Thyroid gland (tissue), 4 donors: ENCODE measurements at regions not wholly inside any gene's neighbourhood (a gene's known extent, or its start where the extent isn't known, plus 50 kb on each side); places are given as distances from the start of the nearest gene placed in this dataset.

Experiments
- DNase-seq, 2 donors: peaks; one replicate each; pipeline ENCODE4 v3.0.0-alpha.2; 2019
- H3K27ac ChIP-seq, 3 donors: fragments of 200-600 bp; sonication (generic); 1 replicate in 2 of 3; 2 replicates in 1 of 3; pipeline ENCODE4 v1.5.1; 2016 to 2019; ENCODE audit warnings: mild to moderate bottlenecking in 1 of 3, moderate library complexity in 1 of 3
- H3K27me3 ChIP-seq: fragments of 200-600 bp; sonication (generic); one replicate; pipeline ENCODE4 v1.5.1; 2019
- H3K36me3 ChIP-seq, 2 donors: fragments of 200-600 bp; sonication (generic); one replicate each; pipeline ENCODE4 v1.5.1; 2016 to 2019
- H3K4me1 ChIP-seq, 2 donors: fragments of 200-600 bp; sonication (generic); one replicate each; pipeline ENCODE4 v1.5.1; 2017 to 2019
- H3K4me3 ChIP-seq, 3 donors: fragments of 200-600 bp; sonication (generic); replicated peaks in 1 of 3; 1 replicate in 2 of 3; 2 replicates in 1 of 3; pipeline ENCODE4 v1.5.1; 2016; ENCODE audit warnings: mild to moderate bottlenecking in 1 of 3
- H3K9me3 ChIP-seq: fragments of 200-600 bp; sonication (generic); one replicate; pipeline ENCODE4 v1.5.1; 2017
- POLR2A ChIP-seq, 2 donors: fragments of 450-650 bp; IDR thresholded peaks; one replicate each; pipeline ENCODE4 v1.6.1; 2017; ENCODE audit warnings: antibody characterized with exemption in 2 of 2, mild to moderate bottlenecking in 2 of 2, moderate library complexity in 1 of 2
- WGBS, 2 donors: methylation state at CpG; one replicate each; pipeline ENCODE4 v1.1.5; 2017; 5-methylcytosine and 5-hydroxymethylcytosine counted together
- intact Hi-C: fragments of 100-400 bp; cut with DNase I; formaldehyde crosslinking; loops from one replicate; pipeline ENCODE4 v1.15.1; 2023
- TF ChIP-seq, protein P1 (sequence below), 6 experiments: fragments of 200-600 bp in 3 of 6; fragments of 450-650 bp in 3 of 6; sonication (generic) in 3 of 6; IDR thresholded peaks; one replicate each; pipeline ENCODE4 v1.5.1; 2016 to 2019; ENCODE audit warnings: antibody characterized with exemption in 6 of 6, mild to moderate bottlenecking in 2 of 6, inconsistent platforms in 1 of 6, moderate library complexity in 1 of 6

DNA sequence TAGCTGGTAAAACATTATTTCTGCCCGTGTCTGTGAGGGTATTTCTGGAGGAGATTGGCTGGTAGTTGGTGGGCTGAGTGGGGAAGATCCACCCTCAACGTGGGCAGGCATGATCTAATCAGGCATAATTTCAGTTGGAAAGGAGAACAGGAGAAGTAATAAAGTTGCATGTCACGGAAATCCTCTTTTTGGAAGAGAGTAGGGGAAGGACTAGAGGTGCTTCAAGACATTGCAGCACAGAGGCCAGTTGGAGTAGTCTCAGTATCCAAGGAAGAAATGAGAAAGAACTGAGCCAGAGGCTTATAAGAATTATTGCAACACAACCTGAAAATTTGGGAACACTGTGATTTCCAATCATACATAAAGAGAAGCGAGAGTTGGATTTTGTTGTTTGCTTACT lies 1155.1 kb downstream of the FAM181B start:
- TF ChIP-seq, protein P1, sequence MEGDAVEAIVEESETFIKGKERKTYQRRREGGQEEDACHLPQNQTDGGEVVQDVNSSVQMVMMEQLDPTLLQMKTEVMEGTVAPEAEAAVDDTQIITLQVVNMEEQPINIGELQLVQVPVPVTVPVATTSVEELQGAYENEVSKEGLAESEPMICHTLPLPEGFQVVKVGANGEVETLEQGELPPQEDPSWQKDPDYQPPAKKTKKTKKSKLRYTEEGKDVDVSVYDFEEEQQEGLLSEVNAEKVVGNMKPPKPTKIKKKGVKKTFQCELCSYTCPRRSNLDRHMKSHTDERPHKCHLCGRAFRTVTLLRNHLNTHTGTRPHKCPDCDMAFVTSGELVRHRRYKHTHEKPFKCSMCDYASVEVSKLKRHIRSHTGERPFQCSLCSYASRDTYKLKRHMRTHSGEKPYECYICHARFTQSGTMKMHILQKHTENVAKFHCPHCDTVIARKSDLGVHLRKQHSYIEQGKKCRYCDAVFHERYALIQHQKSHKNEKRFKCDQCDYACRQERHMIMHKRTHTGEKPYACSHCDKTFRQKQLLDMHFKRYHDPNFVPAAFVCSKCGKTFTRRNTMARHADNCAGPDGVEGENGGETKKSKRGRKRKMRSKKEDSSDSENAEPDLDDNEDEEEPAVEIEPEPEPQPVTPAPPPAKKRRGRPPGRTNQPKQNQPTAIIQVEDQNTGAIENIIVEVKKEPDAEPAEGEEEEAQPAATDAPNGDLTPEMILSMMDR (IDR thresholded peaks at IDR 0.05), result no peak
- TF ChIP-seq POLR2A (IDR thresholded peaks at IDR 0.05), result no peak
- Histone ChIP-seq H3K4me3 (no peak overlapping the region), H3K27ac (no peak overlapping the region), H3K36me3 (no peaks in the 10 kb centered on the region), H3K9me3 (no peaks in the 10 kb centered on the region), H3K4me1 (no peaks in the 10 kb centered on the region), H3K27me3 (no peaks in the 10 kb centered on the region)
- WGBS, 2 donors, result 68 to 77% methylated on average over 4 of the region's 4 CpGs
- DNase-seq, result no peak
- intact Hi-C loops, result no loop called here

DNA sequence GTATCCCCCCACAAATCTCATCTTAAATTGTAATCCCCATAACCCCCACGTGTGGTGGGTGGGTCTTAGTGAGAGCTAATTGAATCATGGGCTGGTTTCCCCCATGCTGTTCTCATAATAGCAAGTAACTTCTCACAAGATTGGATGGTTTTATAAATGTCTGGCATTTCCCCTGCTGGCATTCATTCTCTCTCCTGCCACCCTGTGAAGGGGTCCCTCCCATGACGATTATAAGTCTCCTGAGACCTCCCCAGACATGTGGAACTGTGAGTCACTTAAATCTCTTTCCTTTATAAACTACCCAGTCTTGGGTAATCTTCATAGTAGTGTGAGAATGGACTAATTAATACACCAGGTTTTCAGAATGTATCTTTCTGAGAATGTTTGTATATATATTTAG lies 1159.4 kb downstream of the FAM181B start:
- whole genome bisulfite sequencing, 2 donors, result 50 to 51% methylated on average over 2 of the region's 2 CpGs
- TF ChIP-seq, protein P1 (IDR thresholded peaks at IDR 0.05), result no peak
- TF ChIP-seq POLR2A (IDR thresholded peaks at IDR 0.05), result no peak
- intact Hi-C loops, result no loop called here

DNA sequence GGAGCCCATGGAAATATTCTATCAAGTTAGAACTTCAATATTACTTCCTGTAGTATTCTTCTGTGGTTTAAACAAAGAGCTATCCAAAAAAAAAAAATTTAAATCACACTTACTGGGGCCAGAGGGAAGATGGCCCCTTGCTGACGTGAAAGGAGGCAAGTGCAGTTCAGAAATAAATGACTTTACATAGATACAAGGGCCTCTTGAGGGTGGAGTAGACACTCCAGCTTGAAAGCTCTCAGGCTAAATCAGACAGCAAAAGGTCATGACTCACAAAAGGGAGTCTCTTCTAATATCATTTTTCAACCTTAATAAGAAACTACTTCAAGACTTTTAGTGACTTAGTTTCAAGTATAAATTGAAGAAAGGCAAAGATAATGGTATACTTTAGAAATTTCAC lies 1160.3 kb downstream of the FAM181B start:
- H3K4me3 ChIP-seq, result no peak overlapping the region
- TF ChIP-seq, protein P1 (IDR thresholded peaks at IDR 0.05), result no peak
- no peak for TF ChIP-seq POLR2A (IDR thresholded peaks at IDR 0.05)
- H3K27ac ChIP-seq, result no peak overlapping the region
- intact Hi-C loops, result no loop called here
- H3K9me3 ChIP-seq, result no peaks in the 10 kb centered on the region
- H3K27me3 ChIP-seq, result no peaks in the 10 kb centered on the region
- 35 to 53% methylated on average over 1 of the region's 1 CpG for WGBS, 2 donors
- H3K36me3 ChIP-seq, result no peaks in the 10 kb centered on the region
- no peak for DNase-seq
- no peaks in the 10 kb centered on the region for H3K4me1 ChIP-seq

More for the DNA sequence above, 1159.4 kb downstream of the FAM181B start:
- Histone ChIP-seq H3K4me1 (no peaks in the 10 kb centered on the region), H3K27ac (no peak overlapping the region), H3K27me3 (no peaks in the 10 kb centered on the region), H3K36me3 (no peaks in the 10 kb centered on the region), H3K9me3 (no peaks in the 10 kb centered on the region), H3K4me3 (no peak overlapping the region)
- DNase-seq, result no peak

DNA sequence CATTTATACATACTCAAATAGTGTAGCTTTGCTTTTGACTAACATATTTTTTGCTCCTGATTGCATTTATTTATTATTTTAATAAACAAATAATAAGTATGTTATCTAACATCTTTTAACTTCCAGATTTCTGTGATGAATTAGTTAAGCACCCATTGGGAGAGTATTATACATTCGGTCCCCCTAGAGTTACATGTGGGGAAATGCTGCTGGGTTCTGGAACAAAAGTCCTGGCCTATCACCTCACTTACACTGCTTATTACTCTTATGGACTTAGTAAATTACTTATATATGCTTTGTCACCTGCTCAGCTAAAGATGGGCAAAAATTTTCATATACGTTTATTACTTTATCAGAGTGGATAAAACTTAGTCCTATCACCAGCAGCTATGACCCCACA lies 1163.0 kb downstream of the FAM181B start:
- H3K4me3 ChIP-seq, result no peak overlapping the region
- H3K9me3 ChIP-seq, result no peaks in the 10 kb centered on the region
- H3K4me1 ChIP-seq, result no peaks in the 10 kb centered on the region
- no peak overlapping the region for H3K27ac ChIP-seq
- no peaks in the 10 kb centered on the region for H3K27me3 ChIP-seq
- 83 to 85% methylated on average over 2 of the region's 2 CpGs for WGBS, 2 donors
- DNase-seq, result no peak
- no peak for TF ChIP-seq POLR2A (IDR thresholded peaks at IDR 0.05)
- TF ChIP-seq, protein P1 (IDR thresholded peaks at IDR 0.05), result no peak
- no peaks in the 10 kb centered on the region for H3K36me3 ChIP-seq
- intact Hi-C loops, result no loop called here

DNA sequence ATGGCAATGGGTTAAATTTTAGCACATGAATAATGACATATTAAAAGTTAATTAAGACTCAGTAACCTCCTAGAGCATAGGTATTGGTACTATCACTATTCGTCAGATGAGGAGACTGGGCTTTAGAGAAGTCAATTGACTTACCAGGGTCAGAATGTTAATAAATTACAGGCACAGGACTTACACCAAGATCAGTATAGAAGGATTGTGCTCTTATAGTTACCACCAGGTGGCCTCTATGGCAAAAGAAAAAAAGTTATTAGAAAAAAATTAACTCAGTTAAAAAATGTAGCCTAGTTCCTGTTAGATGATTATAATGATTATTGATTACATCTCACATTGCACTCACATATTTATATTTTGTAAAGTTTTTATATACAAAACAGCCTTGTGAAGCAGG lies 1163.7 kb downstream of the FAM181B start:
- no peaks in the 10 kb centered on the region for H3K4me1 ChIP-seq
- DNase-seq, result no peak
- no peaks in the 10 kb centered on the region for H3K36me3 ChIP-seq
- intact Hi-C loops, result no loop called here
- H3K27me3 ChIP-seq, result no peaks in the 10 kb centered on the region
- no peak for TF ChIP-seq POLR2A (IDR thresholded peaks at IDR 0.05)
- TF ChIP-seq, protein P1 (IDR thresholded peaks at IDR 0.05), result no peak
- no peak overlapping the region for H3K4me3 ChIP-seq
- 42 to 43% methylated on average over 1 of the region's 1 CpG for WGBS, 2 donors
- H3K27ac ChIP-seq, result no peak overlapping the region
- H3K9me3 ChIP-seq, result no peaks in the 10 kb centered on the region
